ENCODE measurements at regions not wholly inside any gene's neighbourhood (a gene's known extent, or its start where the extent isn't known, plus 50 kb on each side); places are given as distances from the start of the nearest gene placed in this dataset.

DNA sequence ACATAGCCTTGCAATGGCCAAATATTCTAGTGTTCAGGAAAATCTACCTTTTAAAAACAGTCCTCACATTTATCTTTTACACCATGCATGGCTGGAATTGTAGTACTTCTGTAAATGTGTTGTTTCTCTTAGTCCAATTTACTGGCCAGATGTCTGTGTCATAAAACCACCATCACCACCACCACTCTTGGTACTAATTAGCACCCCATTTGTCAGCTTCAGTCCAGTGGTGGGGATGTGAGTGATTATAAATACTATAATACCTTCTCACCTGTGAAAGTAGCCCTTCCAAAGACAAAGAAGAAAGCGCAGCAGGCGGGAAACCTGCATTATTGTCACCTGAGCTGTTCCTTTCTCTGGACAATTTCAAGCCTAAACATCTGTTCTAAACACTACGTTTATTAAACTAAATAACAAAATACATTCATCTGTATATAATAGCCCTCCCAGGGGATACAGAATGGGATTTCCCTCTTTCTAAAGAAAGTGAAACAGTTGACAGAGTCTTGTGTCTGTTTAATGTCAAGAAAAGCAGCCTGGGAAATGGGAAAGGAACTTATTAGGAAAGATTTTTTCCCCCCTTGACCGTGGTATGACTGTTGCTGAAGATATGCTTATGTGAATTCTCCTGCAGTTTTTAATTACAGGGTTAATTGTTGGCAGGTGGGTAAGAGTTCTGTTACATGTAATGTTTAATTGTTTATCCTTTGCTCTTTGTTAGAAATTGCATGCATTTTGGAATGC is 144.5 kb upstream of the NUDT12 start:
- TF ChIP-seq EZH2phosphoT487 (IDR thresholded peaks at IDR 0.05; ENCODE audit: low read depth): no peak
- TF ChIP-seq, protein P1, sequence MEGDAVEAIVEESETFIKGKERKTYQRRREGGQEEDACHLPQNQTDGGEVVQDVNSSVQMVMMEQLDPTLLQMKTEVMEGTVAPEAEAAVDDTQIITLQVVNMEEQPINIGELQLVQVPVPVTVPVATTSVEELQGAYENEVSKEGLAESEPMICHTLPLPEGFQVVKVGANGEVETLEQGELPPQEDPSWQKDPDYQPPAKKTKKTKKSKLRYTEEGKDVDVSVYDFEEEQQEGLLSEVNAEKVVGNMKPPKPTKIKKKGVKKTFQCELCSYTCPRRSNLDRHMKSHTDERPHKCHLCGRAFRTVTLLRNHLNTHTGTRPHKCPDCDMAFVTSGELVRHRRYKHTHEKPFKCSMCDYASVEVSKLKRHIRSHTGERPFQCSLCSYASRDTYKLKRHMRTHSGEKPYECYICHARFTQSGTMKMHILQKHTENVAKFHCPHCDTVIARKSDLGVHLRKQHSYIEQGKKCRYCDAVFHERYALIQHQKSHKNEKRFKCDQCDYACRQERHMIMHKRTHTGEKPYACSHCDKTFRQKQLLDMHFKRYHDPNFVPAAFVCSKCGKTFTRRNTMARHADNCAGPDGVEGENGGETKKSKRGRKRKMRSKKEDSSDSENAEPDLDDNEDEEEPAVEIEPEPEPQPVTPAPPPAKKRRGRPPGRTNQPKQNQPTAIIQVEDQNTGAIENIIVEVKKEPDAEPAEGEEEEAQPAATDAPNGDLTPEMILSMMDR (IDR thresholded peaks at IDR 0.05; ENCODE audit: low read depth, low read length): no peak
